NB4 (cell line): ENCODE measurements at regions not wholly inside any gene's neighbourhood (a gene's known extent, or its start where the extent isn't known, plus 50 kb on each side); places are given as distances from the start of the nearest gene placed in this dataset.

Source experiments
- DNase-seq: peaks from one replicate; pipeline ENCODE4 v3.0.0; 2010; ENCODE audit warnings: low read depth
- H3K4me3 ChIP-seq: one replicate; pipeline ENCODE4 v1.5.1; 2011; ENCODE audit warnings: mild to moderate bottlenecking, low read depth, low read length, moderate library complexity
- CTCF ChIP-seq: IDR thresholded peaks from one replicate; pipeline ENCODE4 v1.5.1; 2012; ENCODE audit warnings: low read depth, low read length
- MAX ChIP-seq: IDR thresholded peaks from 2 replicates; pipeline ENCODE4 v1.6.1; 2011; ENCODE audit warnings: low read depth, low read length
- MYC ChIP-seq: IDR thresholded peaks from 2 replicates; pipeline ENCODE4 v1.6.1; 2011; ENCODE audit warnings: low read depth, low read length
- POLR2A ChIP-seq: IDR thresholded peaks from 2 replicates; pipeline ENCODE4 v1.6.1; 2011; ENCODE audit warnings: mild to moderate bottlenecking; ENCODE audit not compliant: insufficient read length; ENCODE audit errors: extremely low read depth

- no peak for DNase-seq
- no peak for TF ChIP-seq MAX
- no peak for TF ChIP-seq POLR2A
- no peak for TF ChIP-seq MYC
- TF ChIP-seq CTCF: no peak
- H3K4me3 ChIP-seq: no peak overlapping the region
Measured at GRCh38 chr3:16102905-16103364, 71.5 kb upstream of the GALNT15 start.

- H3K4me3 ChIP-seq: no peak overlapping the region
- no peak for DNase-seq
- no peak for TF ChIP-seq MAX
- no peak for TF ChIP-seq MYC
- no peak for TF ChIP-seq POLR2A
- no peak for TF ChIP-seq CTCF
Measured at GRCh38 chr3:16103472-16103871, 71.0 kb upstream of the GALNT15 start.

GRCh38 chr3:16104156-16104555 lies 70.3 kb upstream of the GALNT15 start:
- no peak for DNase-seq
- TF ChIP-seq CTCF: no peak
- no peak for TF ChIP-seq POLR2A
- no peak for TF ChIP-seq MAX
- TF ChIP-seq MYC: no peak

GRCh38 chr3:16106050-16106449 lies 68.4 kb upstream of the GALNT15 start:
- no peak overlapping the region for H3K4me3 ChIP-seq
- no peak for TF ChIP-seq POLR2A
- no peak for TF ChIP-seq MYC
- no peak for TF ChIP-seq CTCF
- no peak for DNase-seq

More at GRCh38 chr3:16104156-16104555, 70.3 kb upstream of the GALNT15 start:
- H3K4me3 ChIP-seq: no peak overlapping the region

- no peak for DNase-seq
- no peak for TF ChIP-seq MAX
- no peak for TF ChIP-seq MYC
- no peak for TF ChIP-seq CTCF
- no peak for TF ChIP-seq POLR2A
- H3K4me3 ChIP-seq: no peak overlapping the region
Measured at GRCh38 chr3:16108424-16108823, 66.1 kb upstream of the GALNT15 start.

GRCh38 chr3:16109929-16110328 lies 64.6 kb upstream of the GALNT15 start:
- TF ChIP-seq POLR2A (no peak), MAX (no peak), CTCF (no peak)
- DNase-seq: no peak
- no peak overlapping the region for H3K4me3 ChIP-seq
